Osteocyte (in vitro differentiated cells): ENCODE measurements at regions not wholly inside any gene's neighbourhood (a gene's known extent, or its start where the extent isn't known, plus 50 kb on each side); places are given as distances from the start of the nearest gene placed in this dataset.

ENCODE experiments used
- DNase-seq: peaks from one replicate; pipeline ENCODE4 v3.0.0; 2021; ENCODE audit warnings: mixed read lengths; ENCODE audit not compliant: unreplicated experiment; ENCODE audit errors: extremely low spot score
- H3K27ac Mint-ChIP-seq: one replicate; pipeline ENCODE4 v1.8.0; 2021; ENCODE audit warnings: mild to moderate bottlenecking, mixed read lengths; ENCODE audit not compliant: unreplicated experiment
- H3K27me3 Mint-ChIP-seq: one replicate; pipeline ENCODE4 v1.8.0; 2021; ENCODE audit warnings: mixed read lengths; ENCODE audit not compliant: unreplicated experiment
- H3K36me3 Mint-ChIP-seq: one replicate; pipeline ENCODE4 v1.8.0; 2021; ENCODE audit warnings: mixed read lengths; ENCODE audit not compliant: unreplicated experiment
- H3K4me1 Mint-ChIP-seq: one replicate; pipeline ENCODE4 v1.8.0; 2021; ENCODE audit warnings: mixed read lengths; ENCODE audit not compliant: unreplicated experiment
- H3K4me3 Mint-ChIP-seq: one replicate; pipeline ENCODE4 v1.8.0; 2021; ENCODE audit warnings: mild to moderate bottlenecking, moderate library complexity, mixed read lengths; ENCODE audit not compliant: unreplicated experiment
- H3K9me3 Mint-ChIP-seq: one replicate; pipeline ENCODE4 v1.8.0; 2021; ENCODE audit warnings: mixed read lengths; ENCODE audit not compliant: unreplicated experiment
- CTCF ChIP-seq: fragments of 200-600 bp; sonication (generic); IDR thresholded peaks from 2 replicates; pipeline ENCODE4 v1.5.0; 2021; ENCODE audit warnings: antibody characterized with exemption, mild to moderate bottlenecking, moderate library complexity

GRCh38 chr14:38350102-38350501, 94.2 kb upstream of the CLEC14A start:
- no peaks in the 10 kb centered on the region for H3K4me1 Mint-ChIP-seq
- TF ChIP-seq CTCF, result no peak
- peaks cover 4% of the 10 kb centered on the region for H3K9me3 Mint-ChIP-seq
- H3K4me3 Mint-ChIP-seq, result no peak overlapping the region
- H3K27me3 Mint-ChIP-seq, result peaks cover 17% of the 10 kb centered on the region
- no peak overlapping the region for H3K27ac Mint-ChIP-seq
- no peak for DNase-seq
- H3K36me3 Mint-ChIP-seq, result no peaks in the 10 kb centered on the region

GRCh38 chr14:38342803-38343202, 86.9 kb upstream of the CLEC14A start:
- no peaks in the 10 kb centered on the region for H3K36me3 Mint-ChIP-seq
- peaks cover 11% of the 10 kb centered on the region for H3K27me3 Mint-ChIP-seq
- H3K4me3 Mint-ChIP-seq, result no peak overlapping the region
- TF ChIP-seq CTCF, result no peak
- DNase-seq, result no peak
- no peak overlapping the region for H3K27ac Mint-ChIP-seq
- H3K4me1 Mint-ChIP-seq, result no peaks in the 10 kb centered on the region
- H3K9me3 Mint-ChIP-seq, result peaks cover 2% of the 10 kb centered on the region

- DNase-seq, result no peak
- no peaks in the 10 kb centered on the region for H3K36me3 Mint-ChIP-seq
- no peaks in the 10 kb centered on the region for H3K4me1 Mint-ChIP-seq
- H3K27ac Mint-ChIP-seq, result no peak overlapping the region
- H3K9me3 Mint-ChIP-seq, result no peaks in the 10 kb centered on the region
- no peaks in the 10 kb centered on the region for H3K27me3 Mint-ChIP-seq
- TF ChIP-seq CTCF, result no peak
- no peak overlapping the region for H3K4me3 Mint-ChIP-seq
Observed at GRCh38 chr14:38339696-38340095, 83.8 kb upstream of the CLEC14A start.

GRCh38 chr14:38336298-38336697, 80.4 kb upstream of the CLEC14A start:
- no peak for DNase-seq
- Mint-ChIP-seq H3K4me1 (no peaks in the 10 kb centered on the region), H3K9me3 (no peaks in the 10 kb centered on the region), H3K36me3 (no peaks in the 10 kb centered on the region), H3K27me3 (no peaks in the 10 kb centered on the region), H3K27ac (no peak overlapping the region), H3K4me3 (no peak overlapping the region)
- TF ChIP-seq CTCF, result no peak

- Mint-ChIP-seq H3K4me1 (no peaks in the 10 kb centered on the region), H3K9me3 (peaks cover 3% of the 10 kb centered on the region), H3K27me3 (peaks cover 6% of the 10 kb centered on the region), H3K36me3 (no peaks in the 10 kb centered on the region), H3K27ac (no peak overlapping the region), H3K4me3 (no peak overlapping the region)
- no peak for DNase-seq
- TF ChIP-seq CTCF, result no peak
Observed at GRCh38 chr14:38330275-38330674, 74.4 kb upstream of the CLEC14A start.
